Esophagus squamous epithelium (tissue), 5 donors: ENCODE measurements at regions not wholly inside any gene's neighbourhood (a gene's known extent, or its start where the extent isn't known, plus 50 kb on each side); places are given as distances from the start of the nearest gene placed in this dataset.
"Not testable (repeated sequence)": the region's sequence is repeated elsewhere in the genome, so short reads cannot be mapped to it uniquely, and the experiment has no call there.

Source experiments
- DNase-seq: peaks from one replicate; lab custom pipeline; 2025; lab: John Stamatoyannopoulos, UW
- H3K27ac ChIP-seq, 4 donors: fragments of 200-600 bp; sonication (generic); one replicate each; pipeline ENCODE4 v1.5.1; 2016 to 2019; ENCODE audit warnings: mild to moderate bottlenecking in 1 of 4
- H3K27me3 ChIP-seq, 4 donors: fragments of 200-600 bp; sonication (generic); 1 replicate in 3 of 4; 2 replicates in 1 of 4; pipeline versions ENCODE4 v1.5.1 to v1.6.0; 2017 to 2021; ENCODE audit warnings: antibody characterized with exemption in 1 of 4
- H3K36me3 ChIP-seq, 3 donors: fragments of 200-600 bp; sonication (generic); one replicate each; pipeline ENCODE4 v1.5.1; 2016 to 2019
- H3K4me1 ChIP-seq, 3 donors: fragments of 200-600 bp; sonication (generic); one replicate each; pipeline ENCODE4 v1.5.1; 2017 to 2019
- H3K4me3 ChIP-seq, 4 donors: fragments of 200-600 bp; sonication (generic); 1 replicate in 3 of 4; 2 replicates in 1 of 4; pipeline ENCODE4 v1.5.1; 2016 to 2019; ENCODE audit warnings: mild to moderate bottlenecking in 2 of 4, moderate library complexity in 1 of 4
- H3K9me3 ChIP-seq, 3 donors: fragments of 200-600 bp; sonication (generic); one replicate each; pipeline ENCODE4 v1.5.1; 2016 to 2019
- CTCF ChIP-seq, 6 experiments: fragments of 450-650 bp in 4 of 6; fragments of 200-600 bp in 2 of 6; sonication (generic) in 2 of 6; IDR thresholded peaks; one replicate each; pipeline ENCODE4 v1.5.1; 2016 to 2019; ENCODE audit warnings: antibody characterized with exemption in 6 of 6, mild to moderate bottlenecking in 4 of 6, moderate library complexity in 4 of 6
- POLR2A ChIP-seq, 4 donors: fragments of 450-650 bp; IDR thresholded peaks; one replicate each; pipeline ENCODE4 v1.6.1; 2017; ENCODE audit warnings: antibody characterized with exemption in 4 of 4, mild to moderate bottlenecking in 4 of 4, moderate library complexity in 3 of 4
- WGBS, 2 donors: methylation state at CpG; one replicate each; pipeline ENCODE4 v1.1.5; 2018; 5-methylcytosine and 5-hydroxymethylcytosine counted together
- intact Hi-C: fragments of 100-400 bp; cut with DNase I; formaldehyde crosslinking; loops from one replicate; pipeline ENCODE4 v1.15.0; 2022
- donor health status: DM: yes; HTN: yes; CAD: no.

- Histone ChIP-seq H3K27ac (no peak overlapping the region), H3K9me3 (no peaks in the 10 kb centered on the region), H3K4me3 (no peak overlapping the region), H3K4me1 (no peaks in the 10 kb centered on the region), H3K36me3 (no peaks in the 10 kb centered on the region), H3K27me3 (no peaks in the 10 kb centered on the region)
- TF ChIP-seq CTCF (IDR thresholded peaks at IDR 0.05) = no peak
- no peak for DNase-seq
- 70 to 74% methylated on average over 5 of the region's 5 CpGs for WGBS, 2 donors
- intact Hi-C loops = no loop called here
Observed at GRCh38 chr18:60180671-60181070, 191.9 kb downstream of the MC4R start.

- H3K9me3 ChIP-seq, H3K4me3 ChIP-seq: not testable (repeated sequence)
- WGBS, 2 donors = 89 to 94% methylated on average over 6 of the region's 6 CpGs
Observed at GRCh38 chr18:60178224-60178623, 194.4 kb downstream of the MC4R start.

GRCh38 chr18:60176259-60176658 is 196.3 kb downstream of the MC4R start:
- intact Hi-C loops = no loop called here
- Histone ChIP-seq H3K4me1 (no peaks in the 10 kb centered on the region), H3K27ac (no peak overlapping the region), H3K4me3 (no peak overlapping the region), H3K27me3 (no peaks in the 10 kb centered on the region), H3K36me3 (no peaks in the 10 kb centered on the region), H3K9me3 (no peaks in the 10 kb centered on the region)
- 23 to 24% methylated on average over 1 of the region's 1 CpG for WGBS, 2 donors
- no peak for DNase-seq
- no peak for TF ChIP-seq POLR2A (IDR thresholded peaks at IDR 0.05)
- no peak for TF ChIP-seq CTCF (IDR thresholded peaks at IDR 0.05)

More at GRCh38 chr18:60178224-60178623, 194.4 kb downstream of the MC4R start:
- H3K27ac ChIP-seq, H3K27me3 ChIP-seq, H3K36me3 ChIP-seq, intact Hi-C loops, DNase-seq, H3K4me1 ChIP-seq: not testable (repeated sequence)

- intact Hi-C loops = no loop called here
- WGBS, 2 donors = 44 to 66% methylated on average over 2 of the region's 2 CpGs
- Histone ChIP-seq H3K4me3 (no peak overlapping the region), H3K9me3 (no peaks in the 10 kb centered on the region), H3K27me3 (no peaks in the 10 kb centered on the region), H3K4me1 (no peaks in the 10 kb centered on the region), H3K36me3 (no peaks in the 10 kb centered on the region), H3K27ac (no peak overlapping the region)
- TF ChIP-seq CTCF (IDR thresholded peaks at IDR 0.05) = no peak
- no peak for TF ChIP-seq POLR2A (IDR thresholded peaks at IDR 0.05)
- no peak for DNase-seq
Observed at GRCh38 chr18:60174832-60175231, 197.7 kb downstream of the MC4R start.

- Histone ChIP-seq H3K9me3 (no peaks in the 10 kb centered on the region), H3K27ac (no peak overlapping the region), H3K27me3 (no peaks in the 10 kb centered on the region), H3K36me3 (no peaks in the 10 kb centered on the region), H3K4me3 (no peak overlapping the region), H3K4me1 (no peaks in the 10 kb centered on the region)
- TF ChIP-seq CTCF (IDR thresholded peaks at IDR 0.05) (no peak), POLR2A (IDR thresholded peaks at IDR 0.05) (no peak)
- 75 to 79% methylated on average over 2 of the region's 2 CpGs for WGBS, 2 donors
- intact Hi-C loops = no loop called here
- DNase-seq = no peak
Observed at GRCh38 chr18:60172030-60172429, 200.5 kb downstream of the MC4R start.

GRCh38 chr18:60163622-60164021 is 209.0 kb downstream of the MC4R start:
- no peak for TF ChIP-seq POLR2A (IDR thresholded peaks at IDR 0.05)
- H3K4me3 ChIP-seq = no peak overlapping the region
- H3K4me1 ChIP-seq = no peaks in the 10 kb centered on the region
- no peaks in the 10 kb centered on the region for H3K9me3 ChIP-seq
- intact Hi-C loops = no loop called here
- DNase-seq = no peak
- H3K27ac ChIP-seq = no peak overlapping the region
- no peaks in the 10 kb centered on the region for H3K27me3 ChIP-seq
- 72 to 77% methylated on average over 5 of the region's 5 CpGs for WGBS, 2 donors
- no peaks in the 10 kb centered on the region for H3K36me3 ChIP-seq
